Activated naive CD4-positive, alpha-beta T cell treated with anti-CD3 and anti-CD28 coated beads, Interleukin-2, amount 50 U/mL, for 72 hours (primary cell): ENCODE measurements at regions not wholly inside any gene's neighbourhood (a gene's known extent, or its start where the extent isn't known, plus 50 kb on each side); places are given as distances from the start of the nearest gene placed in this dataset.
A peak's percentile ranks its signal among the peaks of the same experiment; 100 is the strongest.

ENCODE experiments used
- ATAC-seq, 2 donors: fragments of 150-1000 bp; cut with Tn5 transposase; 2 replicates each; pipeline ENCODE4 v1.10.0; 2021; ENCODE audit warnings: mild to moderate bottlenecking in 2 of 2, moderate library complexity in 2 of 2
- DNase-seq, 2 donors: peaks; one replicate each; pipeline ENCODE4 v3.0.0; 2021 to 2022; ENCODE audit warnings: low spot score in 2 of 2
- H3K27ac Mint-ChIP-seq, 2 donors: one replicate each; pipeline ENCODE4 v1.8.0; 2022; ENCODE audit warnings: mild to moderate bottlenecking in 2 of 2, mixed read lengths in 2 of 2
- H3K36me3 Mint-ChIP-seq, 2 donors: one replicate each; pipeline ENCODE4 v1.8.0; 2022; ENCODE audit warnings: mixed read lengths in 2 of 2
- H3K9me3 Mint-ChIP-seq, 2 donors: one replicate each; pipeline ENCODE4 v1.8.0; 2022; ENCODE audit warnings: mixed read lengths in 2 of 2

DNA sequence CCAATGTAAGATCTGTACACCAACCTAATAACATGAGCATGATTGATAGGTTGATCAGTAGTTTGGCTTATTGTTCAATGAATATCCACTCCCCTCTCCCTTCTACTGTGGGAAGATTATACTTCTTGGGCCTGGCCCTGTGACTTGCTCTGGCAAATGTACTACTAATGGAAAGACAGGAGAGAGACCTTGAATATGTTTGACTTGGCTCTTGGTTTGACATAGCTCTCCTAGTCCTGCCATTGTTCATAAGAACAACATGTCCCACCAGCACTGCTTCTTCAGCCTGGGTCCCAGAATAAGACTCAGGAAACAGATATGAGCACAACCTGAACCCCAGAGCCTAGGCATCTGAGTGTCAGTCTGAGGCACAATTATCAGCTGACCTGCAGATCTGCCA lies 112.8 kb upstream of the RESF1 start:
- peaks cover 13 to 27% of the 10 kb centered on the region in 2 donors for H3K9me3 Mint-ChIP-seq
- H3K27ac Mint-ChIP-seq = no peak overlapping the region
- peaks cover 15 to 23% of the 10 kb centered on the region in 2 donors for H3K36me3 Mint-ChIP-seq
- DNase-seq = no peak
- no peak for ATAC-seq

DNA sequence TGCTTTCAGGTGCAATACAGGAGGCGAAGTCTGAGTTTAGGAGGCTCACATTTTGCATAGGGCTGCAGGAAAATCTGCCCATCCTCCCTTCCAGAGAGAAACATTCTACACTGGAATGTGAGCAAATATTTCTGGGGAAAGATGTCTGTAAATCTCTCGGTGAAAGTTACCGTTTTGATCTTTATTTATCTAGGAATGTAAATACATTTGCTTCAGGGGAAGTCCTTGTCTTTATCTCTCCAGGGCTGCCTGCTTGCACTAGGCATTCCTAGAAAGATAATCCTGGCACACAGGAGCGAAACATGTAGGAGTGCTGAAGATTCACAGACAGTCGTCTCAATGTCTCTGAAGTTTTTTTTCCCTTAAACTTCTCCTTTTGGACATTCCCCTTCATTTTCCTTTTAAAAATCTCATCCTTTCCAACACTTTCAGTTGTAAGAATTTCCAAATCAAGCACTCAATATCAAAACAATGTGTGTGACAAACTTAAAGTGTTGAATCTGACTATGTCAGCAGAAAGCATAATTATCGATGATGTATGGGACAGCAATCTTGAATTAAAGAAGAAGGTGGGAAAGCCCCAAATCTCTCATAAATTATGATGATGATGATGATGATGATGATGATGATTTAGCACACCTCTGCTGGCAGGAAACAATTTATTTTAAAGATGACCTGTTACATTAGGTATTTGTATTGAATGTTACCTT lies 113.4 kb upstream of the RESF1 start:
- H3K27ac Mint-ChIP-seq = no peak overlapping the region
- ATAC-seq (no peak), DNase-seq (no peak)
- H3K36me3 Mint-ChIP-seq = peaks cover 14 to 19% of the 10 kb centered on the region in 2 donors
- H3K9me3 Mint-ChIP-seq = peaks cover 12 to 23% of the 10 kb centered on the region in 2 donors

GRCh38 chr12:31843398-31844095 lies 114.7 kb upstream of the AMN1 start:
- Mint-ChIP-seq H3K9me3 (peaks cover 12 to 27% of the 10 kb centered on the region in 2 donors), H3K36me3 (peaks cover 14 to 21% of the 10 kb centered on the region in 2 donors)
- peak in 1 of 2 donors; percentile 58 for ATAC-seq

GRCh38 chr12:31837913-31838312 lies 109.1 kb upstream of the AMN1 start:
- Mint-ChIP-seq H3K27ac (no peak overlapping the region), H3K9me3 (peaks cover 0 to 22% of the 10 kb centered on the region in 2 donors), H3K36me3 (peaks cover 0 to 35% of the 10 kb centered on the region in 2 donors)
- no peak for DNase-seq
- ATAC-seq = no peak

More at GRCh38 chr12:31843398-31844095, 114.7 kb upstream of the AMN1 start:
- DNase-seq = no peak
- no peak overlapping the region for H3K27ac Mint-ChIP-seq

- no peak for ATAC-seq
- DNase-seq = no peak
- Mint-ChIP-seq H3K36me3 (peaks cover 0 to 56% of the 10 kb centered on the region in 2 donors), H3K27ac (no peak overlapping the region), H3K9me3 (peaks cover 0 to 27% of the 10 kb centered on the region in 2 donors)
Observed at GRCh38 chr12:31835276-31835882, 106.6 kb upstream of the AMN1 start.

GRCh38 chr12:31834150-31834549 lies 105.3 kb upstream of the AMN1 start:
- DNase-seq = no peak
- no peak overlapping the region for H3K27ac Mint-ChIP-seq
- peaks cover 4 to 29% of the 10 kb centered on the region in 2 donors for H3K9me3 Mint-ChIP-seq
- H3K36me3 Mint-ChIP-seq = peaks cover 3 to 65% of the 10 kb centered on the region in 2 donors
- no peak for ATAC-seq

DNA sequence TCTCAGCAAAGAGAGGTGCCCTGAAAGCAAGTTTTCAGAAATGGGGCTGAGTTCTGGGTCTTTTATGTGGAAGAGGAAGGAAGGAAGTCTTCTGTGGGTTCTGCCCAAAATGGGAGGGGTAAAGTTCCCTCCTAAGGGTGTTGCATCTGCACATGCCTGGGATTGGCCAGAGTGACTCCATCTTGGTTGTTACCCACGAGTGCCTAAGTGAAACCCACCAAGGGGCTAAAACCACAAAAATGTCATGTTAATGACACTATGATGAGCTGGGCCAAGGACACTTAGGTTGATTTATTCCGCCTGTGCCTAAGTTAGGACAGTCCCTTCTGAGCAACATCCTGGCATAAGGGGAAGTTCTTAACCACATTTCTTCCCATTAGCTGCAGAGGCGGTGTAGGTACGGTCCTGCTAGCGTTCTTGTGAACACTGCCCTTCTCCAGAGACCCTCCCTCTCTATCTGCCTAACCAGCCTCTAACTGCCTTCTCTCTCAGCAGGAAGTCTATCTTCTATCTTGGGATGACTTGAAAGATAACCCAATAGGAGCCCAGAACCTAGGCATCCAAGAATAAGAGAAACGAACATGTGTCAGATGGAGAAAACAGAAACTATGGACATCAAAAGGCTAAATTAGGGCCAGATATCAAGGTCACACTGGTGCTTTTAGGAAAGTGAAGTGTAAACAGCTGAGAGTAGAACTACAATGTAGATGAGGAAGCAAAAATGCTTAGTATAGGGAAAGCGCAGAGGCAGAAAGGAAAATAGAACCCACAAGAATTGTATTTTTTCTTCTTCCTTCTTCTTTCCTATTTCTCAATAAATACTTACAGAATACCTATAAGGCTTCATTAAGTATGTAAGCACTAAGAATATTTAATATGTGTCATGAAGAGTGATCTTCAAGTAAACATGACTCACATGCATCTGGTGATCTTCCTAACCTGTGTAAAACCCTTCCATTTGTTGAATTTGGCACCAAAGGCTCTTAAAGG lies 104.2 kb upstream of the AMN1 start:
- peaks cover 4 to 19% of the 10 kb centered on the region in 2 donors for H3K9me3 Mint-ChIP-seq
- peak overlapping the region; percentile 60 to 83 for H3K27ac Mint-ChIP-seq
- DNase-seq (peak in 1 of 2 donors; percentile 82), ATAC-seq (peak; percentile 32 to 94)
- H3K36me3 Mint-ChIP-seq = peaks cover 5 to 68% of the 10 kb centered on the region in 2 donors

- ATAC-seq (peak in 1 of 2 donors; percentile 76), DNase-seq (no peak)
- Mint-ChIP-seq H3K36me3 (peaks cover 18 to 70% of the 10 kb centered on the region in 2 donors), H3K27ac (no peak overlapping the region), H3K9me3 (peaks cover 18 to 39% of the 10 kb centered on the region in 2 donors)
Observed at GRCh38 chr12:31828071-31828470, 99.2 kb upstream of the AMN1 start.

DNA sequence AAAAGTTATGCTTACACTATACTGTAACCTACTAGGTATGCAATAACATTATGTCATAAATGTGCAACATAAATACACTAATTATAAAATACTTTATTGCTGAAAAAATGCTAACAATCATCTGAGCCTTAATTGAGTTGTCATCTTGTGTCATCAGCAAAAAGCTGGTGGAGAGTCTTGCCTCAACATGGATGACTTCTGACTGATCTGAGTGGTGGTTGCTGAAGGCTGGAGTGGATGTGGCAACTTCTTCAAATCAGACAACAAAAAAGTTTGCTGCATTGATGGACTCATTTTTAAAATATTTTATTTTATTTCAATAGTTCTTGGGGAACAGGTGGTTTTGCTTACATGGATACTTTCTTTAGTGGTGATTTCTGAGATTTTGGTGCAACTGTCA lies 93.9 kb upstream of the AMN1 start:
- H3K9me3 Mint-ChIP-seq = peaks cover 12 to 20% of the 10 kb centered on the region in 2 donors
- ATAC-seq (no peak), DNase-seq (no peak)
- no peak overlapping the region for H3K27ac Mint-ChIP-seq
- H3K36me3 Mint-ChIP-seq = peaks cover 13 to 26% of the 10 kb centered on the region in 2 donors

- no peak for DNase-seq
- H3K27ac Mint-ChIP-seq = no peak overlapping the region
- ATAC-seq = no peak
- H3K9me3 Mint-ChIP-seq = peaks cover 11 to 20% of the 10 kb centered on the region in 2 donors
- H3K36me3 Mint-ChIP-seq = peaks cover 13 to 24% of the 10 kb centered on the region in 2 donors
Observed at GRCh38 chr12:31821484-31821883, 92.7 kb upstream of the AMN1 start.

GRCh38 chr12:31820832-31821231 lies 92.0 kb upstream of the AMN1 start:
- Mint-ChIP-seq H3K36me3 (peaks cover 10 to 20% of the 10 kb centered on the region in 2 donors), H3K27ac (no peak overlapping the region), H3K9me3 (peaks cover 8 to 18% of the 10 kb centered on the region in 2 donors)
- no peak for ATAC-seq
- DNase-seq = no peak

- DNase-seq (no peak), ATAC-seq (no peak)
- Mint-ChIP-seq H3K27ac (no peak overlapping the region), H3K9me3 (peaks cover 6 to 9% of the 10 kb centered on the region in 2 donors), H3K36me3 (peaks cover 7 to 9% of the 10 kb centered on the region in 2 donors)
Observed at GRCh38 chr12:31819427-31819826, 90.6 kb upstream of the AMN1 start.

GRCh38 chr12:31818623-31819268 lies 89.9 kb upstream of the AMN1 start:
- Mint-ChIP-seq H3K9me3 (peaks cover under 1 to 2% of the 10 kb centered on the region in 2 donors), H3K36me3 (peaks cover 1 to 2% of the 10 kb centered on the region in 2 donors), H3K27ac (no peak overlapping the region)
- ATAC-seq (no peak), DNase-seq (no peak)

DNA sequence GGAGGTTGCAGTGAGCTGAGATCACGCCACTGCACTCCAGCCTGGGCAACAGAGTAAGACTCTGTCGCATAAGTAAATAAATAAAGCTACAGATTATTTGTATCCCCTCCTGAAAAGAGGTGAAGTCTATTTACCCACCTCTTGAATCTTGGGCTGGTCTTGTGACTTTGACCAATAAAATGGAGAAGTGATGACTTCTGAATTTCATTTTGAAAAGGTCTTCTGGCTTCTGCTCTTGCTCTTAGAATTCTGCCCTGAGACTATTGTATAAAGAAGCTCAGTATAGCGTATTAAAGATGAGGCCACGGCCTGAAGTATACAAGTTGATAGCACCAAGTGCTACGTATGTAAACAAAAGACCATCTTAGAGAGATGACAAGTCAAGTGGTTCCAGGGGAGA lies 88.3 kb upstream of the AMN1 start:
- ATAC-seq (no peak), DNase-seq (no peak)
- no peak overlapping the region for H3K27ac Mint-ChIP-seq
- H3K36me3 Mint-ChIP-seq = no peaks in the 10 kb centered on the region
- peaks cover 0 to 6% of the 10 kb centered on the region in 2 donors for H3K9me3 Mint-ChIP-seq

GRCh38 chr12:31815096-31815495 lies 86.3 kb upstream of the AMN1 start:
- ATAC-seq (no peak), DNase-seq (no peak)
- no peak overlapping the region for H3K27ac Mint-ChIP-seq
- H3K36me3 Mint-ChIP-seq = no peaks in the 10 kb centered on the region
- H3K9me3 Mint-ChIP-seq = peaks cover 0 to 6% of the 10 kb centered on the region in 2 donors

DNA sequence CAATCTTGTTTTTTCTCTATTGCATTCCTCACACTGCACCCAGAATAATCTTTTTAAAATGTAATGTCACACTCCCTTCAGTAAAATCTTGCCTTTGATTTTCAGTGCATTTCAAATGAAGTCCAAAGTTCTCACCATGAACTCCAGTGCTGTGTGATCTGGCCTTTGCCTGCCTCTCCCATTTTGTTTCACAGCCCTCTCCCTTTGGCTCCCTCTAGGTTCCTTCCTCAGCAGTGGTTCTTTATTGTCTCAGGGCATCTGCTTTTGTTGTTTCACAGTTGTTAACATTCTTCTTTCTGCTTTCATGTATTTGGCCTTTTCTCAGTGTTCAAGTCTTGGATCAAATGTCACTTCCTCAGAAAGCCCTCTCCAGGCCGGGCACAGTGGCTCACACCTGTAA lies 84.5 kb upstream of the AMN1 start:
- H3K9me3 Mint-ChIP-seq = peaks cover 0 to 6% of the 10 kb centered on the region in 2 donors
- ATAC-seq (no peak), DNase-seq (no peak)
- H3K27ac Mint-ChIP-seq = peak overlapping the region in 1 of 2 donors; percentile 3
- no peaks in the 10 kb centered on the region for H3K36me3 Mint-ChIP-seq
